PC-9 (cell line): ENCODE measurements at regions not wholly inside any gene's neighbourhood (a gene's known extent, or its start where the extent isn't known, plus 50 kb on each side); places are given as distances from the start of the nearest gene placed in this dataset.

ENCODE experiments used
- EZH2 ChIP-seq: fragments of 200-600 bp; sonication (generic); IDR thresholded peaks from 2 replicates; pipeline ENCODE4 v1.8.0; 2017; ENCODE audit warnings: antibody characterized with exemption, low read depth
- TF ChIP-seq, protein P1 (sequence below): fragments of 200-600 bp; sonication (generic); conservative IDR thresholded peaks from 2 replicates; pipeline ENCODE4 v1.6.1; 2017; ENCODE audit warnings: mixed run types, antibody characterized with exemption, mild to moderate bottlenecking, moderate library complexity

DNA sequence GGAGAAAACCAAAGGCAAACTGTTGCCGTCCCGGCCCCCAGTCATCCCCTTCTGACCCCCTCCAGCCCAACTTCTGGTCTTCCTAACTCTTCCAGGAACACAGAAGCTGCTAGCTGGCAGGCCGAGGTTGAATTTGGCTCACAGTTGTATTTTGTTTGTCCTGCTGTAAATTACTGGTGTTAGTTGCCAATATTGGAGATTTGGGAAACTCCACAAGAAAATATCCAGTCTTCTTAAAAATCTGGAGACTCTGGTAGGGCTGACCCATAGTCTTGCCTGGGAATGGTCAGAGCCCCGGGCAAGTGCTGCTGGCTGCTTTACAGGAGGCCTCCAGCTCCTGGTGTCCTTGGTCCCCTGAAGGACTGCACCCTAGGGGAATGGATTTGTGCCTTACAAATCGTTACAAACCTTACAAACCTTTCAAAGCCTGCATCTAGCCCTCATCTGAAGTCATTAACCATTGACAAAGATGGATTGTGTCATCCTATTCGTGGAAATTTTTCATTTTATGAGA lies 112.0 kb upstream of the MCTP2 start:
- TF ChIP-seq, protein P1, sequence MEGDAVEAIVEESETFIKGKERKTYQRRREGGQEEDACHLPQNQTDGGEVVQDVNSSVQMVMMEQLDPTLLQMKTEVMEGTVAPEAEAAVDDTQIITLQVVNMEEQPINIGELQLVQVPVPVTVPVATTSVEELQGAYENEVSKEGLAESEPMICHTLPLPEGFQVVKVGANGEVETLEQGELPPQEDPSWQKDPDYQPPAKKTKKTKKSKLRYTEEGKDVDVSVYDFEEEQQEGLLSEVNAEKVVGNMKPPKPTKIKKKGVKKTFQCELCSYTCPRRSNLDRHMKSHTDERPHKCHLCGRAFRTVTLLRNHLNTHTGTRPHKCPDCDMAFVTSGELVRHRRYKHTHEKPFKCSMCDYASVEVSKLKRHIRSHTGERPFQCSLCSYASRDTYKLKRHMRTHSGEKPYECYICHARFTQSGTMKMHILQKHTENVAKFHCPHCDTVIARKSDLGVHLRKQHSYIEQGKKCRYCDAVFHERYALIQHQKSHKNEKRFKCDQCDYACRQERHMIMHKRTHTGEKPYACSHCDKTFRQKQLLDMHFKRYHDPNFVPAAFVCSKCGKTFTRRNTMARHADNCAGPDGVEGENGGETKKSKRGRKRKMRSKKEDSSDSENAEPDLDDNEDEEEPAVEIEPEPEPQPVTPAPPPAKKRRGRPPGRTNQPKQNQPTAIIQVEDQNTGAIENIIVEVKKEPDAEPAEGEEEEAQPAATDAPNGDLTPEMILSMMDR: no peak
- no peak for TF ChIP-seq EZH2
